Effector CD8-positive, alpha-beta T cell (primary cell): ENCODE measurements at regions not wholly inside any gene's neighbourhood (a gene's known extent, or its start where the extent isn't known, plus 50 kb on each side); places are given as distances from the start of the nearest gene placed in this dataset.
"Not testable (repeated sequence)": the region's sequence is repeated elsewhere in the genome, so short reads cannot be mapped to it uniquely, and the experiment has no call there.

Experiments used
- DNase-seq: peaks from one replicate; lab custom pipeline; 2025; lab: John Stamatoyannopoulos, UW

DNA sequence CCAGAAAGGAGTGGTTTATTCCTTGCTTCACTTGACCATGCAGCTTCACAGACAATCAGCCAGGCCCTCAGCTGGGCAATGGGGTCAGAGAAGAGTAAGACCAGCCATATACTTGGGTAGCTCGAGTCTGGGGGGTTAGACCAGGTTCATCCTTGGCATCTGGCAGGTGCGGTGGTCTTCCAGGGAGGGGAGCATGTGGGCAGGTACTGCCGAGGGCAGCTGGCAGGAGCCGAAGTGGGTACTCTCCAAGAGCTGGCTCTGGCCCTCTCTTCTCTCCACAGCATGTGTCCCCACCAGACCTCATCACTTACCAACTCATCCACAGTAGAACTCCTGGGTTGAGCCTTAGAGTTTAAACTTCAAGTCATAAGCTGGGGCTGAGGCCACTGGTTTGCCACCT, 156.8 kb downstream of the FOXD2 start:
- DNase-seq = no peak

DNA sequence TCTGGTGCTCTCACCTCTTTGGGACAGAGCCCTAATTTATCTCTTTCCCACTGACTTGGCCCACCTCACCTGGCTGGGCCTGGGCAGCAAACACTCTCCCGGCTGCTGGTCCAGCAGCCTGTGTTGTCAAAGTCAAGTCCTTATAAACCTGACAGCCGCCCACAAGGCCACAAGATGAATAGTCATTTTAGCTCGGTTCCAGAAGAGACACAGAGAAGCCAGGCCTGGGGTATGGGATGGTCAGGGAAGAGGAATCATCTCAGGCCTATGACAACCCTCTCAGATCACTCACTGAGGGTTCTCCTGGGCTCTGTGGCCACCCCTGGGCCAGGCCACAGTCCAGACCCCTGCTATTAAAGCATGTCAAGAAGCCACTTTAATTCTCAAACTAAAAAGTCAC, 158.5 kb downstream of the FOXD2 start:
- DNase-seq = no peak

GRCh38 chr1:47598357-47598756, 160.5 kb downstream of the FOXD2 start:
- no peak for DNase-seq

- DNase-seq = no peak
Observed at GRCh38 chr1:47599777-47600176, 161.9 kb downstream of the FOXD2 start.

GRCh38 chr1:47602491-47602890, 164.6 kb downstream of the FOXD2 start:
- DNase-seq = not testable (repeated sequence)

DNA sequence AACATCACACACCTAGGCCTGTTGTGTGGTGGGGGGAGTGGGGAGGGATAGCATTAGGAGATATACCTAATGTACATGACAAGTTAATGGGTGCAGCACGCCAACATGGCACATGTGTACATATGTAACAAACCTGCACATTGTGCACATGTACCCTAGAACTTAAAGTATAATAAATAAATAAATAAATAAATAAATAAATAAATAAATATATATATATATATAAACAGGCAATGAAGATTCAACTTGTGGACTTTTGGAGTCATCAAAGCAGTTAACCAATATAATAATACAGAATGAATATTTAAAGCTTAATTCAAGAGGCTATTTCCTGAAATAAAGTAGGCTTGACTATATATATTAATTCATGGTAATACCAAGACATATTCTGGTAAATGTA, 167.0 kb downstream of the FOXD2 start:
- not testable (repeated sequence) for DNase-seq

GRCh38 chr1:47608296-47608875, 170.5 kb downstream of the FOXD2 start:
- DNase-seq = no peak

DNA sequence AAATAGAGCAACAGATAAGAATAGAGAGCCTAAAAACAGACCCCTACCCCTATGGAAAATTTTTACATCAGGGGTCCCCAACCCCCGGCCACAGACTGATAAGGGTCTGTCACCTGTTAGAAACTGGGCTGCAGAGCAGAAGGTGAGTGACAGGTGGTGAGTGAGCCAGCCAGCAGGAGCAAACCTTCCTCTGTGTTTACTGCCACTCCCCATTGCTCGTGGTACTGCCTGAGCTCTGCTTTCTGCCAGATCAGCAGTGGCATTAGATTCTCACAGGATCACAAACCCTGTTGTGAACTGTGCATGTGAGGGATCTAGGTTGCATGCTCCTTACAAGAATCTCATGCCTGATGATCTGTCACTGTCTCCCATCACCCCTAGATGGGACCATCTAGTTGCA, 174.1 kb downstream of the FOXD2 start:
- DNase-seq = no peak

GRCh38 chr1:47612819-47613218, 175.0 kb downstream of the FOXD2 start:
- DNase-seq = no peak

DNA sequence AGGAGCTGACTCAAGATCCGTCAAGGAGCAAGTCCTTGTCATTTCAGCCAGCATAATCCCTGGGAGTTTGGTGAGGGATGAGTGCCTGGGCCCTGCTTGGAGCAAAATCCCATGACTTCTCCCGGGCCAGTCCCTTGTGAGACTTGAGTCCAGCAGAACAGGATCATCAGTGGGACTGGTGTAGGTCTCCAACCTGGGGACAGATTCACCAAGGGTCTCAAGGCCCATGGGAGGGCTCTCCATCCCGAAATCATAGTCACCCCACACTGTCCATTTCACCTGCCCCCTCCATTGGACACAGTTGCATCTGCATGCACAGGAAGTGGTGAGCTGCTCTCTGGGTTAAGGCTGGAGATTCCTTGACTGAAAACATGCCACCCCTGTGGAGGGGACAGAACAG, 178.2 kb downstream of the FOXD2 start:
- DNase-seq = no peak

GRCh38 chr1:47616906-47617305, 179.1 kb downstream of the FOXD2 start:
- no peak for DNase-seq

- DNase-seq = no peak
Observed at GRCh38 chr1:47617381-47618221, 179.8 kb downstream of the FOXD2 start.

DNA sequence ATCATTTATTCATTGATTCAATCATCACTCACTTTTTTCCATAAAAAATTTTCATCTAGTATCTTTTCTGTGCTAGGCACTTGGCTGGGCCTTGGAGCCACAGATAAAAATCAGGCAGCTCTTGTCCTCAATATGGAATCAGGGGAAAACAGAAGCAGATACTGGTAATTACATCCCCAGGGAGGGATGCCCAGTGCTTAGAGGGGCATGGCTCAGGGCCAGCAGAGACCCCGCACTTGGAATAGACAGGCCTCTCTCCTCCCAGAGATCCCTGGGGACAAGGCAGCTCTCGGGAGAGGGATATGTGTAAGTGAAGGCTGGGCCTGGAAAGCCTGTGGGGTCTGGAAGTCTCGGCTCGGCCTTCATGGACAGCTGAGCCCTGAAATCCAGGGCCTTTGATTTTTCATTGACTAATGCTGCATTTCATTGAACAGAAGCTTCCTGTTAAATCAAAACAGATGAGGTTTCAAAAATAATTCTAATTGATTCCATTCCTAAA, 180.4 kb downstream of the FOXD2 start:
- no peak for DNase-seq

- no peak for DNase-seq
Observed at GRCh38 chr1:47618830-47619229, 181.0 kb downstream of the FOXD2 start.

- DNase-seq = no peak
Observed at GRCh38 chr1:47621483-47621882, 183.6 kb downstream of the FOXD2 start.

GRCh38 chr1:47621977-47622376, 184.1 kb downstream of the FOXD2 start:
- DNase-seq = no peak

- no peak for DNase-seq
Observed at GRCh38 chr1:47622776-47623556, 185.1 kb downstream of the FOXD2 start.

DNA sequence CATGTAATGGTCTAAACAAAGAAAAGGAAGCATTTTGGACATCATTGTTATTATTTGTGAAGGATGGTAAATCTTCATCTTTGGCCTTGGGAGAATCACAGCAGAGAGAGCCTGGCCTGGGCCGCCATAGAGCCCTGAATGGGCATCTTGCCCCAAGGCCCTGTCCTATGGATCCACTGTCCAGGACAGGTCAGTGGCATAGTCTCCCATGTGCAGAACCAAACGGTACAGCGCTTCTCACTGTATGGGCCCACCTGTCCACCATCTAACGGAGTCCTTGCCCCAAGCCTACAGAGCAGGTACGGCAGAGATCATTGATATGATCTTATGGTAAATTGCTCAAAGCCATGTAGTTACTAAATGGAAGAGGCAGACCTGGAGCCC, 185.7 kb downstream of the FOXD2 start:
- no peak for DNase-seq

- no peak for DNase-seq
Observed at GRCh38 chr1:47624531-47624930, 186.7 kb downstream of the FOXD2 start.

DNA sequence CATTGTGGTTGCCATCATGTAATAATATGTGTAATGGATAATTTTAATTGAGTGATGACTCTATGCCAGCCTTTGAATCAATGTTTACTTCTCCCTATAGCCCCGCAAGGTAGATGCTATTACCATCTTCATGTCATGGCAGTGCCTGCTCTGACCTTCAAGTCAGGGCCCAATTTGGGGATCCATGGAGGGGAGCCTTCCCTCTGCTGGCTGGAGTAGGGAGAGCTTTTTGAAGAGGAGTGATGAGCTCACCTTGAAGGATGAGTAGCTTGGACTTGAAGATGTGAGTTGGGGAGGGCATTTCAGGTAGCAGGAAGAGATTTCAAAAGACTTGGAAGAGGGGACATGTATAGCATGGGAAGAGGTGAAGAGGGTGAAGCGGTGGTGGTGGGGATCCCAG, 189.2 kb downstream of the FOXD2 start:
- no peak for DNase-seq

- no peak for DNase-seq
Observed at GRCh38 chr1:47627471-47628370, 189.9 kb downstream of the FOXD2 start.

DNA sequence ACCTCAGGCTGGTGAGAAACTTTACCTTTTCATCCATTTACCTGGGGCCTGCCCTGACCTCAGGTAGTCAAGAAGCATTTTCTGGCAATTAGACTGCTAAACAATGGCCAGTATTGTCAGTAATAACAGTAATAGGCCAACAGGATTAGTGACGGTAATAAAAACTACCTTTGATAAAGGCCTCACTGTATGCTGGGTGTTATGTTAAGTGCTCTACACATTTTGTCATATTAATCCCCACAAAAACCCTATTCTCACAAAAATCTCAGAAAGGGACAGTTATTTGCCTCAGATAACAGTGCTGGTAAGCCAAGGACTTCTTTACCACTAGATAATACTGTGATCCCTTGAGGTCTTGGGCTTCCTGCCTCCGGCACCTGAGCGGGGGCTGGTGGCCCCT, 191.4 kb downstream of the FOXD2 start:
- no peak for DNase-seq
